H1 (cell line): ENCODE measurements at regions not wholly inside any gene's neighbourhood (a gene's known extent, or its start where the extent isn't known, plus 50 kb on each side); places are given as distances from the start of the nearest gene placed in this dataset.

Experiments
- CTCF ChIA-PET: fragments of 300-600 bp; sonication (Branson Sonifier 250); formaldehyde crosslinking; loops from one replicate; lab custom pipeline; 2021; ENCODE audit not compliant: partially characterized antibody; lab: Charles Lee
- POLR2A ChIA-PET: fragments of 300-600 bp; sonication (Branson Sonifier 250); formaldehyde crosslinking; loops from one replicate; lab custom pipeline; 2021; ENCODE audit warnings: inconsistent platforms; ENCODE audit not compliant: partially characterized antibody; lab: Charles Lee
- DNase-seq, 2 experiments: peaks; one replicate each; pipeline versions ENCODE4 v3.0.0 to v3.0.0-alpha.2; 2010 to 2022; ENCODE audit warnings: low spot score in 2 of 2, low read depth in 1 of 2, mixed read lengths in 1 of 2
- FAIRE-seq: peaks from 2 replicates; lab custom pipeline; 2011; peaks lifted over from hg19 to GRCh38; lab: Jason Lieb, UNC
- H2AFZ ChIP-seq: 2 replicates; pipeline ENCODE4 v1.8.1; 2012; ENCODE audit warnings: low read length, inconsistent platforms
- H2AK5ac ChIP-seq: 2 replicates; pipeline ENCODE4 v1.6.1; 2013; ENCODE audit warnings: low read depth, low read length
- H2BK120ac ChIP-seq: replicated peaks from 2 replicates; pipeline ENCODE3; 2013; ENCODE audit warnings: low read depth, low read length, inconsistent platforms
- H2BK12ac ChIP-seq: 2 replicates; pipeline ENCODE4 v1.6.1; 2013; ENCODE audit warnings: low read depth, low read length
- H2BK15ac ChIP-seq: 2 replicates; pipeline ENCODE4 v1.6.1; 2013; ENCODE audit warnings: low read length
- H2BK20ac ChIP-seq: 2 replicates; pipeline ENCODE4 v1.6.1; 2013; ENCODE audit warnings: low read length
- H2BK5ac ChIP-seq: 2 replicates; pipeline ENCODE4 v1.6.1; 2013; ENCODE audit warnings: low read depth, low read length
- H3K14ac ChIP-seq: 2 replicates; pipeline ENCODE4 v1.6.1; 2013; ENCODE audit warnings: inconsistent platforms; ENCODE audit not compliant: insufficient read length
- H3K18ac ChIP-seq: 2 replicates; pipeline ENCODE4 v1.6.1; 2013; ENCODE audit warnings: low read length; ENCODE audit errors: extremely low read depth
- H3K23ac ChIP-seq: 2 replicates; pipeline ENCODE4 v1.6.1; 2013; ENCODE audit warnings: inconsistent platforms; ENCODE audit not compliant: insufficient read length
- H3K23me2 ChIP-seq: 2 replicates; pipeline ENCODE4 v1.6.1; 2013; ENCODE audit warnings: low read depth, low read length
- H3K27ac ChIP-seq: 2 replicates; pipeline ENCODE4 v1.6.1; 2011; ENCODE audit warnings: low read depth, low read length, inconsistent platforms
- H3K27me3 ChIP-seq, 4 experiments: replicated peaks in 1 of 4; 1 replicate in 1 of 4; 2 replicates in 3 of 4; pipeline versions ENCODE4 v1.6.1 to v1.8.1; 2011 to 2013; ENCODE audit warnings: low read length in 3 of 4, mild to moderate bottlenecking in 3 of 4, inconsistent platforms in 2 of 4, mixed read lengths in 2 of 4, moderate library complexity in 1 of 4; ENCODE audit not compliant: control insufficient read depth in 3 of 4, insufficient read depth in 3 of 4; ENCODE audit errors: extremely low read depth in 1 of 4
- H3K36me3 ChIP-seq, 4 experiments: 2 replicates each; pipeline versions ENCODE4 v1.6.1 to v1.8.1; 2011 to 2013; ENCODE audit warnings: mild to moderate bottlenecking in 4 of 4, low read length in 3 of 4, moderate library complexity in 2 of 4, control low read depth in 1 of 4, inconsistent platforms in 1 of 4; ENCODE audit not compliant: insufficient read depth in 4 of 4, control insufficient read depth in 2 of 4
- H3K4ac ChIP-seq: replicated peaks from 2 replicates; pipeline ENCODE3; 2013; ENCODE audit warnings: low read length, low read depth, mixed read lengths, inconsistent platforms; ENCODE audit not compliant: insufficient read length
- H3K4me1 ChIP-seq, 4 experiments: replicated peaks in 1 of 4; 1 replicate in 1 of 4; 2 replicates in 3 of 4; pipeline versions ENCODE4 v1.6.1 to v1.8.1; 2011 to 2013; ENCODE audit warnings: low read length in 3 of 4, inconsistent platforms in 2 of 4, mixed read lengths in 1 of 4; ENCODE audit not compliant: insufficient read depth in 4 of 4, control insufficient read depth in 3 of 4
- H3K4me2 ChIP-seq, 2 experiments: 2 replicates each; pipeline versions ENCODE4 v1.6.1 to v1.8.1; 2011 to 2013; ENCODE audit warnings: low read depth in 2 of 2, low read length in 2 of 2, control low read depth in 1 of 2, inconsistent platforms in 1 of 2, mild to moderate bottlenecking in 1 of 2; ENCODE audit not compliant: insufficient read depth in 1 of 2
- H3K4me3 ChIP-seq, 4 experiments: fragments of 200-600, 300-600 bp in 1 of 4; sonication (generic), shearing (Covaris generic), sonication (Bioruptor Twin) in 1 of 4; 2 replicates each; pipeline versions ENCODE4 v1.5.1 to v1.8.1; 2011 to 2016; ENCODE audit warnings: low read length in 4 of 4, low read depth in 3 of 4, control low read depth in 2 of 4, inconsistent platforms in 2 of 4, mild to moderate bottlenecking in 2 of 4, mixed read lengths in 1 of 4, moderate library complexity in 1 of 4; ENCODE audit not compliant: insufficient read depth in 2 of 4; ENCODE audit errors: extremely low read depth in 1 of 4
- H3K56ac ChIP-seq: replicated peaks from 2 replicates; pipeline ENCODE3; 2013; ENCODE audit warnings: low read depth, mild to moderate bottlenecking, mixed read lengths, low read length, inconsistent platforms; ENCODE audit not compliant: insufficient read length
- H3K79me1 ChIP-seq: 2 replicates; pipeline ENCODE4 v1.6.1; 2013; ENCODE audit warnings: low read depth, low read length, control low read depth
- H3K79me2 ChIP-seq, 2 experiments: 2 replicates each; pipeline versions ENCODE4 v1.6.1 to v1.8.1; 2012 to 2013; ENCODE audit warnings: low read length in 2 of 2, mild to moderate bottlenecking in 2 of 2, inconsistent platforms in 1 of 2; ENCODE audit not compliant: insufficient read depth in 2 of 2, control insufficient read depth in 1 of 2
- H3K9ac ChIP-seq, 4 experiments: replicated peaks in 1 of 4; 1 replicate in 1 of 4; 2 replicates in 3 of 4; pipeline versions ENCODE4 v1.6.1 to v1.8.1; 2011 to 2013; ENCODE audit warnings: low read depth in 3 of 4, low read length in 3 of 4, control low read depth in 2 of 4, mild to moderate bottlenecking in 2 of 4, moderate library complexity in 2 of 4, inconsistent platforms in 1 of 4; ENCODE audit errors: extremely low read depth in 1 of 4
- H3K9me3 ChIP-seq, 2 experiments: 2 replicates each; pipeline versions ENCODE4 v1.6.1 to v1.8.1; 2012 to 2013; ENCODE audit warnings: mild to moderate bottlenecking in 2 of 2, moderate library complexity in 2 of 2, control low read depth in 1 of 2, inconsistent platforms in 1 of 2, low read depth in 1 of 2, low read length in 1 of 2, mixed read lengths in 1 of 2; ENCODE audit not compliant: insufficient read depth in 2 of 2
- H4K20me1 ChIP-seq, 2 experiments: replicated peaks in 1 of 2; 2 replicates each; pipeline versions ENCODE3 to v1.8.1; 2011 to 2013; ENCODE audit warnings: inconsistent platforms in 2 of 2, low read length in 2 of 2, mild to moderate bottlenecking in 1 of 2; ENCODE audit not compliant: insufficient read depth in 2 of 2, control insufficient read depth in 1 of 2
- H4K5ac ChIP-seq: 2 replicates; pipeline ENCODE4 v1.6.1; 2013; ENCODE audit warnings: low read length, low read depth, mixed read lengths, inconsistent platforms; ENCODE audit not compliant: insufficient read length
- H4K8ac ChIP-seq: 2 replicates; pipeline ENCODE4 v1.8.0; 2013; ENCODE audit warnings: mild to moderate bottlenecking, moderate library complexity, low read length, inconsistent platforms; ENCODE audit not compliant: insufficient read depth; ENCODE audit errors: extremely low read depth
- H4K91ac ChIP-seq: replicated peaks from 2 replicates; pipeline ENCODE3; 2013; ENCODE audit warnings: low read length, mixed read lengths, inconsistent platforms; ENCODE audit not compliant: insufficient read length
- CEBPB ChIP-seq: IDR thresholded peaks from 2 replicates; pipeline ENCODE4 v1.6.1; 2012; ENCODE audit warnings: low read depth, low read length
- HDAC2 ChIP-seq, 2 experiments: fragments of 300-600 bp in 1 of 2; sonication (generic) in 1 of 2; IDR thresholded peaks; 2 replicates each; pipeline ENCODE4 v1.6.1; 2011 to 2012; ENCODE audit warnings: low read depth in 2 of 2, low read length in 2 of 2, mild to moderate bottlenecking in 2 of 2, moderate library complexity in 2 of 2, borderline replicate concordance in 1 of 2, inconsistent platforms in 1 of 2
- MAX ChIP-seq: IDR thresholded peaks from 2 replicates; pipeline ENCODE4 v1.6.1; 2012; ENCODE audit warnings: inconsistent platforms
- NRF1 ChIP-seq: IDR thresholded peaks from 2 replicates; pipeline ENCODE4 v1.6.1; 2011; ENCODE audit warnings: mild to moderate bottlenecking, low read depth, low read length, improper control_type of control experiment
- POLR2A ChIP-seq, 2 experiments: IDR thresholded peaks; 1 replicate in 1 of 2; 2 replicates in 1 of 2; pipeline ENCODE4 v1.6.1; 2011; ENCODE audit warnings: low read depth in 2 of 2, low read length in 2 of 2, mild to moderate bottlenecking in 2 of 2; ENCODE audit errors: control extremely low read depth in 1 of 2
- RBBP5 ChIP-seq: IDR thresholded peaks from 2 replicates; pipeline ENCODE4 v1.7.1; 2012; ENCODE audit warnings: low read depth, mild to moderate bottlenecking, inconsistent platforms, low read length, moderate library complexity, borderline replicate concordance
- SAP30 ChIP-seq: fragments of 300-600 bp; sonication (generic); IDR thresholded peaks from 2 replicates; pipeline ENCODE4 v1.7.1; 2012; ENCODE audit warnings: low read length, moderate library complexity, mild to moderate bottlenecking, inconsistent platforms; ENCODE audit not compliant: insufficient read depth, insufficient replicate concordance
- SIN3A ChIP-seq, 2 experiments: IDR thresholded peaks in 1 of 2; conservative IDR thresholded peaks in 1 of 2; 2 replicates each; pipeline ENCODE4 v1.6.1; 2011 to 2012; ENCODE audit warnings: low read length in 2 of 2, improper control_type of control experiment in 1 of 2, low read depth in 1 of 2, mild to moderate bottlenecking in 1 of 2
- SIRT6 ChIP-seq: IDR thresholded peaks from one replicate; pipeline ENCODE4 v1.7.1; 2012; ENCODE audit warnings: low read length, inconsistent platforms
- SP1 ChIP-seq: IDR thresholded peaks from 2 replicates; pipeline ENCODE4 v1.6.1; 2011; ENCODE audit warnings: low read depth, low read length
- SP2 ChIP-seq: IDR thresholded peaks from 2 replicates; pipeline ENCODE4 v1.6.1; 2012; ENCODE audit warnings: mild to moderate bottlenecking, low read length, inconsistent platforms
- SRF ChIP-seq: IDR thresholded peaks from 2 replicates; pipeline ENCODE4 v1.6.1; 2011; ENCODE audit warnings: mild to moderate bottlenecking, low read depth, low read length, moderate library complexity
- TAF7 ChIP-seq: optimal IDR thresholded peaks from 2 replicates; pipeline ENCODE3; 2011; ENCODE audit warnings: low read depth, mild to moderate bottlenecking, inconsistent platforms, low read length, moderate library complexity, borderline replicate concordance
- TBP ChIP-seq: IDR thresholded peaks from 2 replicates; pipeline ENCODE4 v1.6.1; 2011; ENCODE audit warnings: low read depth, low read length, improper control_type of control experiment
- YY1 ChIP-seq: IDR thresholded peaks from 2 replicates; pipeline ENCODE4 v1.6.1; 2011; ENCODE audit warnings: low read depth, mild to moderate bottlenecking, low read length
- ZNF274 ChIP-seq: IDR thresholded peaks from 2 replicates; pipeline ENCODE4 v1.7.0; 2012; ENCODE audit warnings: low read length, borderline replicate concordance; ENCODE audit errors: extremely low read depth
- WGBS, 2 experiments: shearing (Covaris generic) in 1 of 2; methylation state at CpG; one replicate each; pipeline versions ENCODE4 v1.1.6 to v1.1.7; 2013 to 2015; ENCODE audit warnings: low lambda C conversion rate in 2 of 2, mixed read lengths in 2 of 2, inconsistent platforms in 1 of 2, low coverage in 1 of 2, missing lambda C conversion rate in 1 of 2; ENCODE audit not compliant: insufficient replicate concordance in 2 of 2, insufficient coverage in 1 of 2, insufficient read length in 1 of 2; ENCODE audit errors: extremely low coverage in 1 of 2, missing lambda C conversion rate in 1 of 2; 5-methylcytosine and 5-hydroxymethylcytosine counted together

DNA sequence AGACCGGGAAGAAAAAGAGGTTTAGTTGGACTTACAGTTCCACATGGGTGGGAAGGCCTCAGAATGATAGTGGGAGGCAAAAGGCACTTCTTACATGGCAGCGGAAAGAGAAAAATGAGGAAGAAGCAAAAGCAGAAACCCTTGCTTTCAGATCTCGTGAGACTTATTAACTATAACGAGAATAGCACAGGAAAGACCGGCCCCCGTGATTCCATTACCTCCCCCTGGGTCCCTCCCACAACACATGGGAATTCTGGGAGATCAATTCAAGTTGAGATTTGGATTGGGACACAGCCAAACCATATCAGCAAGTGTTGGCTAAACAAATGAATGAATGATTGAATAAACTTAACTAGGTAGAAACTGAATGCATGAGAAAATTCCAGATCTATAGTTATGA is 85.3 kb upstream of the PARP11 start:
- no peaks in the 10 kb centered on the region for H3K36me3 ChIP-seq
- DNase-seq (no peak), FAIRE-seq (no peak)
- H3K79me2 ChIP-seq, result no peaks in the 10 kb centered on the region
- H4K91ac ChIP-seq, result no peak overlapping the region
- no peak overlapping the region for H3K23ac ChIP-seq
- H4K5ac ChIP-seq, result no peak overlapping the region
- no peak overlapping the region for H3K9ac ChIP-seq
- H2AFZ ChIP-seq, result no peak overlapping the region
- no peak overlapping the region for H3K4ac ChIP-seq
- no peaks in the 10 kb centered on the region for H4K20me1 ChIP-seq
- no peak overlapping the region for H2BK12ac ChIP-seq
- no peak overlapping the region for H2BK15ac ChIP-seq
- no peak overlapping the region for H3K56ac ChIP-seq
- H3K79me1 ChIP-seq, result no peaks in the 10 kb centered on the region
- no peak overlapping the region for H3K27ac ChIP-seq
- no peaks in the 10 kb centered on the region for H3K23me2 ChIP-seq
- H3K14ac ChIP-seq, result no peak overlapping the region
- H3K4me2 ChIP-seq, result no peak overlapping the region
- H3K4me3 ChIP-seq, result no peak overlapping the region
- CTCF ChIA-PET, result no interaction called here
- H3K4me1 ChIP-seq, result no peaks in the 10 kb centered on the region
- no peak overlapping the region for H2BK20ac ChIP-seq
- 92% methylated on average over 6 of the region's 6 CpGs; no CpG with 5 or more reads in 1 of the 2 experiments for WGBS, 2 experiments
- H2BK5ac ChIP-seq, result no peak overlapping the region
- no peak overlapping the region for H4K8ac ChIP-seq
- POLR2A ChIA-PET, result no interaction called here
- no peaks in the 10 kb centered on the region for H3K9me3 ChIP-seq
- H2BK120ac ChIP-seq, result no peak overlapping the region
- no peak overlapping the region for H3K18ac ChIP-seq
- H3K27me3 ChIP-seq, result no peaks in the 10 kb centered on the region
- H2AK5ac ChIP-seq, result no peak overlapping the region
- no peak for TF ChIP-seq YY1
- no peak for TF ChIP-seq SIN3A (conservative IDR thresholded peaks at IDR 0.05 in 1 of 2, IDR thresholded peaks at IDR 0.05 in 1 of 2; ENCODE audit: low read depth in 1 of 2, low read length in 2 of 2)
- TF ChIP-seq SAP30, result no peak
- TF ChIP-seq SP1, result no peak
- no peak for TF ChIP-seq TBP
- no peak for TF ChIP-seq POLR2A (IDR thresholded peaks at IDR 0.05; ENCODE audit: control extremely low read depth in 1 of 2, low read depth in 2 of 2, low read length in 2 of 2)
- TF ChIP-seq SP2, result no peak
- no peak for TF ChIP-seq RBBP5
- no peak for TF ChIP-seq HDAC2 (IDR thresholded peaks at IDR 0.05; ENCODE audit: borderline replicate concordance in 1 of 2, low read depth in 2 of 2, low read length in 2 of 2)
- TF ChIP-seq ZNF274, result no peak
- no peak for TF ChIP-seq NRF1
- no peak for TF ChIP-seq MAX
- TF ChIP-seq SRF, result no peak
- TF ChIP-seq SIRT6, result no peak
- TF ChIP-seq CEBPB, result no peak
- no peak for TF ChIP-seq TAF7
